A549 (cell line): ENCODE measurements at regions not wholly inside any gene's neighbourhood (a gene's known extent, or its start where the extent isn't known, plus 50 kb on each side); places are given as distances from the start of the nearest gene placed in this dataset.

Experiments
- BCL3 ChIP-seq: fragments of >200 bp; sonication (Bioruptor Twin); formaldehyde crosslinking; IDR thresholded peaks from 3 replicates; pipeline ENCODE4 v1.6.1; 2016
- CHD2 ChIP-seq: fragments of 150-350 bp; IDR thresholded peaks from 2 replicates; pipeline ENCODE4 v1.6.1; 2014; ENCODE audit warnings: low read length; ENCODE audit not compliant: partially characterized antibody
- CHD4 ChIP-seq: fragments of 200-600 bp; sonication (generic); IDR thresholded peaks from 2 replicates; pipeline ENCODE4 v1.6.1; 2016; ENCODE audit warnings: antibody characterized with exemption, mild to moderate bottlenecking, borderline replicate concordance
- CTCF ChIP-seq: fragments of >200 bp; sonication (Bioruptor Twin); formaldehyde crosslinking; IDR thresholded peaks from 3 replicates; pipeline ENCODE4 v1.5.1; 2016
- EP300 ChIP-seq, 2 experiments: fragments of >200 bp; sonication (Bioruptor Twin); formaldehyde crosslinking; IDR thresholded peaks; 2 replicates in 1 of 2; 3 replicates in 1 of 2; pipeline ENCODE4 v1.6.1; 2016 to 2017
- ESRRA ChIP-seq: fragments of 150-350 bp; IDR thresholded peaks from 2 replicates; pipeline ENCODE4 v1.6.1; 2014; ENCODE audit warnings: mild to moderate bottlenecking, low read length, borderline replicate concordance
- FOSL2 ChIP-seq, 2 experiments: fragments of 450-650 bp in 1 of 2; fragments of >200 bp in 1 of 2; sonication (Bioruptor Twin) in 1 of 2; formaldehyde crosslinking; IDR thresholded peaks; 2 replicates each; pipeline versions ENCODE4 v1.5.0 to v1.6.1; 2016 to 2020; ENCODE audit warnings: mild to moderate bottlenecking in 1 of 2, moderate library complexity in 1 of 2
- MAX ChIP-seq: IDR thresholded peaks from 2 replicates; pipeline ENCODE4 v1.6.1; 2012
- NFE2L2 ChIP-seq: fragments of 150-350 bp; conservative IDR thresholded peaks from 2 replicates; pipeline ENCODE4 v1.6.1; 2014; ENCODE audit warnings: low read length
- POLR2A ChIP-seq: IDR thresholded peaks from 2 replicates; pipeline ENCODE4 v1.6.1; 2012; ENCODE audit warnings: mild to moderate bottlenecking, low read length
- REST ChIP-seq: fragments of 200-600 bp; sonication (generic); IDR thresholded peaks from 2 replicates; pipeline ENCODE4 v1.6.1; 2016; ENCODE audit warnings: antibody characterized with exemption, mild to moderate bottlenecking, moderate library complexity
- SMC3 ChIP-seq: fragments of >200 bp; sonication (Bioruptor Twin); formaldehyde crosslinking; IDR thresholded peaks from 3 replicates; pipeline ENCODE4 v1.6.1; 2018; ENCODE audit warnings: inconsistent platforms
- ZNF302 ChIP-seq: fragments of 250-450 bp; sonication (Bioruptor Pico); IDR thresholded peaks from 2 replicates; pipeline ENCODE4 v1.9.0; 2021; ENCODE audit warnings: inconsistent platforms, mild to moderate bottlenecking, moderate library complexity

GRCh38 chr3:181772166-181772565 lies 60.4 kb downstream of the SOX2 start:
- TF ChIP-seq SMC3: no peak
- TF ChIP-seq CTCF: no peak
- no peak for TF ChIP-seq REST
- no peak for TF ChIP-seq ZNF302
- TF ChIP-seq CHD2: no peak
- TF ChIP-seq ESRRA: no peak
- no peak for TF ChIP-seq POLR2A
- TF ChIP-seq EP300 (IDR thresholded peaks at IDR 0.05): no peak
- TF ChIP-seq FOSL2 (IDR thresholded peaks at IDR 0.05): no peak
- TF ChIP-seq FOSL2 (CRISPR knock-in tag; IDR thresholded peaks at IDR 0.05): no peak
- no peak for TF ChIP-seq CHD4
- TF ChIP-seq NFE2L2: no peak
- no peak for TF ChIP-seq BCL3
- no peak for TF ChIP-seq MAX
